GM19043 (cell line): ENCODE measurements at regions not wholly inside any gene's neighbourhood (a gene's known extent, or its start where the extent isn't known, plus 50 kb on each side); places are given as distances from the start of the nearest gene placed in this dataset.

Experiments
- ATAC-seq: cut with Tn5 transposase; IDR thresholded peaks from one replicate; pipeline ENCODE4 v1.9.1; 2021; ENCODE audit warnings: low read depth; ENCODE audit not compliant: unreplicated experiment

DNA sequence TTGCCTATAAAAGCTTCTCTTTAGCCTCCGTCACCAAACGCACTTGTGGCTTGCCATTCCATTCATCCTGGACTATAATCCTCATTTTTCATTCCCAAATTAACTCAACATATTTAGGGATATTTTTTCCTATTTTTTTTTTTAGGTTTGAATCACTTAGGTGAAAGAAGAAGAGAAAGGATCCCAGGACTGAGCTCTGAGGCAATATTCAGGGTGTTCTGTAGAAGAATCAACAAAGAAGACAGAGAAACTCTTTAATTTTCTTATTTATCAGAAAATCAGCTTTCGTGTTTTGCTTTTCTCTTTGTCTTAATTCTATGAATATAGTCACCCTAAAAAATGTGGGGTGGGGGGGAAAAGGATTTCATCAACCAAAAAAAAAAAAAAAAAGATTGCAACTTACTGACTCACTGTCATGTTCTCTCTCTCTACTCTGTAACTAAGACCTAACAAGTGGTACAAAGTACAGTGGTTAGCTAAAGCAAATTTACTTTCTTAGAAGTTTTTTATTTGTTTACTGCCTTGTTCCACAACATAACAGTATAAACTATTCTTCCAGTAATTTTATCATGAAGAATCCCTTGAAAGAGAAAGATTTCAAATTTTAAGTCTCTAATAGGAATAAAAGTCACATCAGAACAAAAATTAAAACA, 272.0 kb downstream of the DHX15 start:
- ATAC-seq: no peak

- ATAC-seq: no peak
Observed at GRCh38 chr4:24303926-24304325, 280.4 kb downstream of the DHX15 start.

DNA sequence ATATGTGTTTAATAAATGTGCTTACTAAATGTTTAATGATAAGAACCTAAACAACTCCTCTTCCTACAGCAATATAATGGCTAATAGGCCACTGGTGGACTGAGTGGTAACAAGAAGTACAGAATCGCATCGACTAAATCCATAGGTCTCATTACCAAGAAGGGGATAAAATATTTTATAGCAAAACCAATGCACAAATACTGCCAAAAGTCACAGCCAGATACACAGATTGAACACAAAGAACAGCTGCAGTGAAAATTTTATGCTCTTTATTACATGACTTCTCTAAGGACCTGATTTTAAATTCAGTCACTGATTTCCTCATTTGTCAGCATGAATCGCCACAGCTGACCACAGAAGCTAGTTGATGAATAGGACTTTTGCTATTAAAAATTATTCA, 285.4 kb downstream of the DHX15 start:
- no peak for ATAC-seq

DNA sequence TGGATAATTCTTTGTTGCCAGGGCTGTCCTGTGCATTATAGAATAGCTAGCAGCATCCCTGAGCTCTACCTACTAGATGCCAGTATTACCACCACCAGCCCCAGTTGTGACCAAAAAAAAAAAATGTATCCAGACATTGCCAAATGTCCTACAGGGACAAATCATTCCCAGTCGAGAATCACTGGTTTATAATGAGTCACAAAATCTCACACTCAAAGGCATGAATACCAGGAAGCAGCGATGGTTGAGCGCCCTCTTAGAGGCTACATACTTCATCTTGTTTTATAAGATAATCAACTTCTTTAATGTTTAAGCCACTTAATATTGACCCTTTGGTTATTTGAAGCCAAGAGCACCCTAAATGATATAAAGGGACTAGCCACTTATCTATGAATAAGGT, 297.3 kb downstream of the DHX15 start:
- ATAC-seq: no peak

GRCh38 chr4:24285759-24286158, 298.6 kb downstream of the DHX15 start:
- no peak for ATAC-seq

GRCh38 chr4:24282446-24282845, 301.9 kb downstream of the DHX15 start:
- ATAC-seq: no peak

GRCh38 chr4:24279911-24280375, 304.4 kb downstream of the DHX15 start:
- no peak for ATAC-seq

DNA sequence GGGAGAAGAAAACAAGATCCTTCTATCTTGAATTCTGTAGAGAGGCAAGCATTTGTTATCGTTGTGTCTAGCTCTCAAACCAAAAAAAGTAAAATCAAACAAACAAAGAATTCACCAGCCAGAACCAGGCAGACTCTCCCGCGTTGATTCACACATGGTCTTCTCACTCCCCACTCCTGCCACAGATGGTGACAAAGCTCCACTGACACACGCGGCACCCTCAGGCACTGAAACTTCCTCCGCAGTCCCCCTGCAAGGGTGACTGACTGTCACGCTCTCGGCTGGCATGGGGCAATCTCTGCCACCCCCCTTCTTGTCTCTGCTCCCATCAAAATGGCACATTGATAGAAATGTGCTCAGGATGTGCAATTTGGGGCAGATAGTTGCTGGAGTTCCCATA, 304.9 kb downstream of the DHX15 start:
- ATAC-seq: no peak

GRCh38 chr4:24278693-24279092, 305.7 kb downstream of the DHX15 start:
- no peak for ATAC-seq

- no peak for ATAC-seq
Observed at GRCh38 chr4:24274381-24274941, 309.9 kb downstream of the DHX15 start.

DNA sequence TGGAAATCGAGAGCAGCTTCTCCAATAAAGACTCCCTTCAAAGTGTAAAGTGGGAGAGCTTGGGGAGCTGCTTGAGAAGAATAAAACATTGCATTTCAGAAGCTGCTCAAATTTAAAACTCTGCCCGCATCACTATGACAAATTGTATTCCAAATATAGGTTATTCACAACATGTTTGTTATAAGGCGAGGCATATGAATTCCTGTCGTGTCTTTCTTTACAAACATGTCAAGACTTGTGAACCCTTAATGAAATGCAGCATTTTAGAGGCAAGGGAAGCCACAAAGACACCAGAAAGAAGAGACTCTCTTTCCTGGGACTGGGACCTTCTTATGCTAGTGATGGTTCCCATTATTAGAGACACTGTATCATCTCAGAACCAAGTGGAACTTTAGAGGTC, 311.2 kb downstream of the DHX15 start:
- no peak for ATAC-seq

- ATAC-seq: no peak
Observed at GRCh38 chr4:24266951-24267722, 317.2 kb downstream of the DHX15 start.

GRCh38 chr4:24265989-24266388, 318.4 kb downstream of the DHX15 start:
- ATAC-seq: no peak

- ATAC-seq: no peak
Observed at GRCh38 chr4:24262616-24263015, 321.7 kb downstream of the DHX15 start.

- ATAC-seq: no peak
Observed at GRCh38 chr4:24262084-24262483, 322.3 kb downstream of the DHX15 start.

GRCh38 chr4:24260923-24261564, 323.3 kb downstream of the DHX15 start:
- no peak for ATAC-seq

- ATAC-seq: no peak
Observed at GRCh38 chr4:24260133-24260715, 324.1 kb downstream of the DHX15 start.

- ATAC-seq: no peak
Observed at GRCh38 chr4:24256547-24256946, 327.8 kb downstream of the DHX15 start.

DNA sequence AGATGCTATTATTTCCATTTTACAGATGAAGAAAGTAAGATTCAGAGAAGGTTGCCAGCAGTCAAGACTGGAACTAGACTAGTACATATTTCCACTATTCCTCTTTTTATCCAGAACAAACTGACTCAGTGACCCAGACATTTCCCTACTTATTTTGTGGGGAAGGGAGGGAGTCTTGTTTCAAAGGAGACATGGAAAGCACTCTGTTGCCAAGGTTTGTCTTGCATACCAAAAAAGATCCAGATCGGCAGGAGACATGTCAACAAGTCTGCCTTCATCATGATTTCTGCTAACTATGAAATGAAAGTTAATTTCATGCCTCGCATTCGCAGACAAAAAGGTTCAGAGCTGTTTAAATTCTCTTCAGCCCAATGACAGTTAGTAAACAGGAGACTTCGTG, 328.3 kb downstream of the DHX15 start:
- ATAC-seq: no peak

DNA sequence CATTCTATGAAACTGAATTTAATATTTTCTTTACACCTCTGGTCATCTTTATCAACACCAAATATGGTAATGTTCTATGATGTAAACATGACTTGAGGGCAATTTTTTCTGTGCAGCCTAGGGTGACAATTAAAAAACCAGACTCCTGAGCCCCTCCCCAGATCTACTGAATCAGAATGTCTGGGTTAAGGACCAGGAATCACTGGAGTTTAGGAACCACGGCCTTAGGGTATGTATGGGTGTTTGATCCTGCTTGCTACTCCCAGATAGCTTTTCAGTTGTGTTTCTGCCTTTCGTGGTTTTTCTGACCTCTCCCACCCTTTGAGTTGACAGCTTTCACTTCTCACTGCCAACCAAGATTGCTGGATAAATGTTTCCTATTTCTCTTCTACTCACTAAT, 332.2 kb downstream of the DHX15 start:
- ATAC-seq: no peak

DNA sequence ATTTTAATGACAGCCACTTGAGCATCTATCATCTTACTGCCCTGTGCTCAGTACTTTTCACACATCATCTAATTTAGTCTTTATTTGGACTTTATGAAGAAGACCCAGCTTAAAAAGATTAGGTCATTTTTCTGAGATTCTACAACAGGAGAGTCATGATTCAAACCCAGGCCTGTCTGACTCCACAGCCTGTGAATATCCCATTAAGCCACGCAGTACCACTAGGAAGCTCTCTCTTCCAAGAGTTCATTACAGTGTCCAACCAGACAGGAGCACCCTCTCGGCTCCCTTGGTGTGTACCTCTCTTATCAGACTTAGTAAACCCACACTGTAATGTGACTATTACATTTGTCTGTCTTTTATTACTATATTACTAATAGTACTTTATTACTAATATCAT, 332.8 kb downstream of the DHX15 start:
- ATAC-seq: no peak
